GM23248 (cell line): ENCODE measurements at regions not wholly inside any gene's neighbourhood (a gene's known extent, or its start where the extent isn't known, plus 50 kb on each side); places are given as distances from the start of the nearest gene placed in this dataset.

ENCODE experiments used
- DNase-seq: peaks from one replicate; pipeline ENCODE4 v3.0.0-alpha.2; 2015
- H2AFZ ChIP-seq: fragments of 200-600 bp; sonication (generic); 2 replicates; pipeline ENCODE4 v1.6.1; 2016; ENCODE audit warnings: antibody characterized with exemption
- H3F3A ChIP-seq: fragments of 200-600 bp; sonication (generic); 2 replicates; pipeline ENCODE4 v1.6.1; 2016; ENCODE audit warnings: mild to moderate bottlenecking, antibody characterized with exemption, mixed run types; ENCODE audit not compliant: insufficient read depth
- H3K27ac ChIP-seq: fragments of 200-600 bp; sonication (generic); 2 replicates; pipeline ENCODE4 v1.5.1; 2016; ENCODE audit warnings: mild to moderate bottlenecking
- H3K27me3 ChIP-seq: fragments of 200-600 bp; sonication (generic); replicated peaks from 2 replicates; pipeline ENCODE4 v1.6.1; 2016; ENCODE audit warnings: mild to moderate bottlenecking; ENCODE audit not compliant: insufficient read depth
- H3K36me3 ChIP-seq: fragments of 200-600 bp; sonication (generic); 2 replicates; pipeline ENCODE4 v1.6.1; 2016; ENCODE audit warnings: low read depth, mild to moderate bottlenecking
- H3K4me1 ChIP-seq: fragments of 200-600 bp; sonication (generic); 2 replicates; pipeline ENCODE4 v1.6.1; 2016; ENCODE audit warnings: mild to moderate bottlenecking; ENCODE audit not compliant: insufficient read depth
- H3K4me2 ChIP-seq: fragments of 200-600 bp; sonication (generic); one replicate; pipeline ENCODE4 v1.6.1; 2016; ENCODE audit warnings: mild to moderate bottlenecking; ENCODE audit not compliant: unreplicated experiment
- H3K4me3 ChIP-seq: fragments of 200-600 bp; sonication (generic); 2 replicates; pipeline ENCODE4 v1.5.1; 2016; ENCODE audit warnings: mild to moderate bottlenecking
- H3K79me2 ChIP-seq: fragments of 200-600 bp; sonication (generic); 2 replicates; pipeline ENCODE4 v1.6.1; 2016; ENCODE audit warnings: mild to moderate bottlenecking; ENCODE audit not compliant: insufficient read depth
- H3K9ac ChIP-seq: fragments of 200-600 bp; sonication (generic); 2 replicates; pipeline ENCODE4 v1.6.1; 2016; ENCODE audit warnings: mild to moderate bottlenecking
- H3K9me2 ChIP-seq: fragments of 200-600 bp; sonication (generic); 2 replicates; pipeline ENCODE4 v1.6.1; 2016; ENCODE audit warnings: mixed run types, mild to moderate bottlenecking, moderate library complexity; ENCODE audit not compliant: insufficient read depth
- H3K9me3 ChIP-seq: fragments of 200-600 bp; sonication (generic); one replicate; pipeline ENCODE4 v1.6.1; 2017; ENCODE audit warnings: low read depth
- H4K20me1 ChIP-seq: fragments of 200-600 bp; sonication (generic); 2 replicates; pipeline ENCODE4 v1.6.0; 2016; ENCODE audit not compliant: insufficient read depth
- EZH2 ChIP-seq: fragments of 200-600 bp; sonication (generic); IDR thresholded peaks from 2 replicates; pipeline ENCODE4 v1.6.1; 2018; ENCODE audit warnings: antibody characterized with exemption, mild to moderate bottlenecking; ENCODE audit not compliant: insufficient read depth, poor library complexity, severe bottlenecking
- EZH2phosphoT487 ChIP-seq: fragments of 200-600 bp; sonication (generic); IDR thresholded peaks from 2 replicates; pipeline ENCODE4 v1.6.1; 2018; ENCODE audit warnings: antibody characterized with exemption, moderate library complexity, mild to moderate bottlenecking, low read depth; ENCODE audit not compliant: insufficient read depth
- WGBS, 2 experiments: methylation state at CpG; one replicate each; pipeline ENCODE4 v1.1.6; 2015 to 2017; ENCODE audit warnings: low lambda C conversion rate in 2 of 2, low coverage in 1 of 2; ENCODE audit errors: missing lambda C conversion rate in 2 of 2; 5-methylcytosine and 5-hydroxymethylcytosine counted together
- in situ Hi-C: fragments of 300-500 bp; cut with MboI; formaldehyde crosslinking; loops from 2 replicates; pipeline ENCODE4 v1.15.0; 2020

DNA sequence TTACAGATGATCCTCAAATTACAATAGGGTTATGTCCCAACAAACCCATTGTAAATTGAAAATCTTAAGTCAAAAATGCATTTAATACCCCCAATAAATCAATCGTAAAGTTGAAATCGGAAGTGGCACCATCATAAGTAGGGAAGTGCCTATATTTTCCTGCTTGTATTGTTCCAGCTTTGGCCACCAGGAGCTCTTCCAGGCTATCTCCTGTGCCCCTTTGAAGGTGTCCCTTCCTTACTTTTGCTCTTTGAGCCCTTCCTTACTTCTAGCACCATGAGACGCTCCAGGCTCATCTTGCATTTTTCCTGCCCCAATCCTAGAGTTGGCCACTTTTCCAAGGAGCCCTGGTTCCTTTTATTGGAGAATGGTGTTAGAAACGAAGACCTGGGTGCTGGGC is 163.0 kb upstream of the TSC22D1 start:
- Histone ChIP-seq H2AFZ (peak overlapping the region; percentile 68), H3K4me1 (peaks cover 23% of the 10 kb centered on the region), H3F3A (peaks cover 3% of the 10 kb centered on the region; the same call in 1 of the 2 replicates), H3K9me2 (no peaks in the 10 kb centered on the region), H3K79me2 (no peaks in the 10 kb centered on the region), H3K27ac (no peak overlapping the region), H4K20me1 (no peaks in the 10 kb centered on the region), H3K9me3 (no peaks in the 10 kb centered on the region), H3K27me3 (no peaks in the 10 kb centered on the region), H3K9ac (no peak overlapping the region), H3K4me3 (peak overlapping the region; percentile 28; the same call in 1 of the 2 replicates), H3K36me3 (no peaks in the 10 kb centered on the region), H3K4me2 (peak overlapping the region; percentile 77)
- no peak for DNase-seq
- in situ Hi-C loops: no loop called here
- WGBS, 2 experiments: 49% methylated on average over 4 of the region's 4 CpGs
- TF ChIP-seq EZH2phosphoT487 (no peak), EZH2 (no peak)

DNA sequence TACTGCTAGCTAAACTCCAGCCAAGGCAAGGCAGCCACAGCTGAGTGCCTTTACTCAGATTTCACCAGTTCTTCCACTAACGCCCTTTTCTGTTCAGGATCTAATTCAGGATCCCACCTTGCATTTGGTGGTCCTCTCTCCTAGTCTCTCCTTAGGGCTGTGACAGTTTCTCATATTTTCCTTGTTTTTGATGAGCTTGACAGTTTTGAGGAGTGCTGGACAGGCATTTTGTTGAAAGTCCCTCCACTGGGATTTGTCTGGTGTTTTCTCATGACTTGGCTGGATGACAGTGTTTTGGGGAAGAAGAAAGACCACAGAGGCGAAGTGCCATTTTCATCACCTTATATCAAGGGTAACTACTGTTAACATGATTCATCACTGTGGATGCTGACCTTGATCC is 162.3 kb upstream of the TSC22D1 start:
- Histone ChIP-seq H4K20me1 (no peaks in the 10 kb centered on the region), H3K4me1 (peaks cover 25% of the 10 kb centered on the region), H3K9ac (no peak overlapping the region), H3K9me3 (no peaks in the 10 kb centered on the region), H3F3A (peaks cover 3% of the 10 kb centered on the region; the same call in 1 of the 2 replicates), H3K79me2 (no peaks in the 10 kb centered on the region), H2AFZ (no peak overlapping the region), H3K27me3 (no peaks in the 10 kb centered on the region), H3K4me2 (no peak overlapping the region), H3K27ac (no peak overlapping the region), H3K9me2 (no peaks in the 10 kb centered on the region), H3K4me3 (no peak overlapping the region), H3K36me3 (no peaks in the 10 kb centered on the region)
- DNase-seq: no peak
- in situ Hi-C loops: no loop called here
- WGBS, 2 experiments: 93 to 94% methylated on average over 2 of the region's 2 CpGs
- TF ChIP-seq EZH2 (no peak), EZH2phosphoT487 (no peak)

DNA sequence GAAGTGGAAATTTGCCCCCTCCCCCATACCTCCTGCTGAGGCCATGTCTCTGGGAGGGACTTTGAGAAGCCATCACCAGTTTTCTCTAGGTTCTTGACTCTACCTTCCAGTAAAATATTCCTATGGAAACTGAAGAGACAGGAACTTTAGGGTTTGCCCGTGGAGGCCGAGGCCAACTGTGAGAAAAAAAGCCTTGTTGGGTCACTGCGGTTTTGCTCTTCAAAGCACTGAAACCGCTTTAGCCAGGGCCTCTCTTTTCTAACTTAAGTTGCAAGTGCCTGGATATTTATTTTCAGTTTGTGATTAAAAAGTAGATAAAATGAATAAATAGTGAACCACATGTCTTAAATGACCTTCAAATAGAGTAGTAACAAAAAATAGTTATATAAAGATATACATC is 159.7 kb upstream of the TSC22D1 start:
- H3K36me3 ChIP-seq: no peaks in the 10 kb centered on the region
- H3K9me2 ChIP-seq: no peaks in the 10 kb centered on the region
- H3K9ac ChIP-seq: no peak overlapping the region
- no peak overlapping the region for H3K4me2 ChIP-seq
- no peak for TF ChIP-seq EZH2phosphoT487
- TF ChIP-seq EZH2: no peak
- no peaks in the 10 kb centered on the region for H3K9me3 ChIP-seq
- peaks cover 25% of the 10 kb centered on the region for H3K4me1 ChIP-seq
- no peak overlapping the region for H3K4me3 ChIP-seq
- H2AFZ ChIP-seq: no peak overlapping the region
- in situ Hi-C loops: no loop called here
- no peak for DNase-seq
- WGBS, 2 experiments: 91 to 95% methylated on average over 4 of the region's 4 CpGs
- no peak overlapping the region for H3K27ac ChIP-seq
- H3K79me2 ChIP-seq: no peaks in the 10 kb centered on the region
- H4K20me1 ChIP-seq: no peaks in the 10 kb centered on the region
- peaks cover 3% of the 10 kb centered on the region; the same call in 1 of the 2 replicates for H3F3A ChIP-seq
- no peaks in the 10 kb centered on the region for H3K27me3 ChIP-seq

GRCh38 chr13:44734201-44734707 is 158.1 kb upstream of the TSC22D1 start:
- H3K4me3 ChIP-seq: no peak overlapping the region
- no peaks in the 10 kb centered on the region for H3K79me2 ChIP-seq
- H3K4me2 ChIP-seq: no peak overlapping the region
- no peaks in the 10 kb centered on the region for H3K9me2 ChIP-seq
- H3K36me3 ChIP-seq: no peaks in the 10 kb centered on the region
- TF ChIP-seq EZH2: no peak
- no peak for TF ChIP-seq EZH2phosphoT487
- peaks cover 15% of the 10 kb centered on the region for H3K4me1 ChIP-seq
- 13 to 25% methylated on average over 1 of the region's 1 CpG for WGBS, 2 experiments
- in situ Hi-C loops: no loop called here
- no peaks in the 10 kb centered on the region for H3K27me3 ChIP-seq
- no peak overlapping the region for H3K9ac ChIP-seq
- peaks cover 3% of the 10 kb centered on the region; the same call in 1 of the 2 replicates for H3F3A ChIP-seq
- no peaks in the 10 kb centered on the region for H3K9me3 ChIP-seq
- H3K27ac ChIP-seq: no peak overlapping the region
- no peak overlapping the region for H2AFZ ChIP-seq
- DNase-seq: peak; percentile 60
- no peaks in the 10 kb centered on the region for H4K20me1 ChIP-seq
